HCT116 (cell line): ENCODE measurements at regions not wholly inside any gene's neighbourhood (a gene's known extent, or its start where the extent isn't known, plus 50 kb on each side); places are given as distances from the start of the nearest gene placed in this dataset.

ENCODE experiments used
- JUND ChIP-seq: IDR thresholded peaks from 2 replicates; pipeline ENCODE4 v1.6.1; 2012
- RAD21 ChIP-seq: IDR thresholded peaks from 2 replicates; pipeline ENCODE4 v1.6.1; 2012; ENCODE audit warnings: low read depth, mild to moderate bottlenecking
- SP1 ChIP-seq: IDR thresholded peaks from 2 replicates; pipeline ENCODE4 v1.6.1; 2012; ENCODE audit warnings: low read depth
- TF ChIP-seq, protein P1 (sequence below), 3 experiments: fragments of 200-600 bp in 1 of 3; sonication (generic) in 1 of 3; IDR thresholded peaks in 2 of 3; conservative IDR thresholded peaks in 1 of 3; 2 replicates each; pipeline ENCODE4 v1.5.1; 2012 to 2017; ENCODE audit warnings: low read depth in 2 of 3, low read length in 2 of 3, antibody characterized with exemption in 1 of 3, borderline replicate concordance in 1 of 3, control low read depth in 1 of 3, mild to moderate bottlenecking in 1 of 3, mixed read lengths in 1 of 3, mixed run types in 1 of 3, moderate library complexity in 1 of 3; ENCODE audit not compliant: insufficient read depth in 1 of 3

DNA sequence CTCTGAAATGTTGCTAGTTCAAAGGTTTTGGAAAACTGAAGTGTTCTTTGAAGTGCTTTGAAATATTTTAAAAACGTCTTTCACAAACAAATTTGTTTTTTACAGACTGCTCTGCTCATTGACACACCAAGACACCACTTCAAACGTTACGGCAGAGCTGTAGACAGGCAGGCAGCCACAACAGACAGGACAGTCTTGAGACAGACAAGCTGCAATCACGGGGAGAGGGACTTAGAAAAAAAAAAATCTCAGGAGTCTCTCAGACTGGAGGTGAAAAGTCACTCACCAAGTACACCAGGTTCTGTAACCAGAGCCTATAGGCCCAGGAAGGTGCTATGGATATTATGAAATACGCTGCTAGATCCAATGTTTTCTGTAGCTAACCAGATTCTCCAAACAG, 135.4 kb downstream of the ISL1 start:
- TF ChIP-seq, protein P1, sequence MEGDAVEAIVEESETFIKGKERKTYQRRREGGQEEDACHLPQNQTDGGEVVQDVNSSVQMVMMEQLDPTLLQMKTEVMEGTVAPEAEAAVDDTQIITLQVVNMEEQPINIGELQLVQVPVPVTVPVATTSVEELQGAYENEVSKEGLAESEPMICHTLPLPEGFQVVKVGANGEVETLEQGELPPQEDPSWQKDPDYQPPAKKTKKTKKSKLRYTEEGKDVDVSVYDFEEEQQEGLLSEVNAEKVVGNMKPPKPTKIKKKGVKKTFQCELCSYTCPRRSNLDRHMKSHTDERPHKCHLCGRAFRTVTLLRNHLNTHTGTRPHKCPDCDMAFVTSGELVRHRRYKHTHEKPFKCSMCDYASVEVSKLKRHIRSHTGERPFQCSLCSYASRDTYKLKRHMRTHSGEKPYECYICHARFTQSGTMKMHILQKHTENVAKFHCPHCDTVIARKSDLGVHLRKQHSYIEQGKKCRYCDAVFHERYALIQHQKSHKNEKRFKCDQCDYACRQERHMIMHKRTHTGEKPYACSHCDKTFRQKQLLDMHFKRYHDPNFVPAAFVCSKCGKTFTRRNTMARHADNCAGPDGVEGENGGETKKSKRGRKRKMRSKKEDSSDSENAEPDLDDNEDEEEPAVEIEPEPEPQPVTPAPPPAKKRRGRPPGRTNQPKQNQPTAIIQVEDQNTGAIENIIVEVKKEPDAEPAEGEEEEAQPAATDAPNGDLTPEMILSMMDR (IDR thresholded peaks at IDR 0.05 in 2 of 3, conservative IDR thresholded peaks at IDR 0.05 in 1 of 3; ENCODE audit: borderline replicate concordance in 1 of 3, insufficient read depth in 1 of 3, low read depth in 2 of 3, low read length in 2 of 3) = no peak
- TF ChIP-seq SP1 (no peak), JUND (no peak), RAD21 (no peak)
